MM.1S (cell line): ENCODE measurements at regions not wholly inside any gene's neighbourhood (a gene's known extent, or its start where the extent isn't known, plus 50 kb on each side); places are given as distances from the start of the nearest gene placed in this dataset.

Source experiments
- DNase-seq: peaks from one replicate; pipeline ENCODE4 v3.0.0-alpha.2; 2015
- H2AFZ ChIP-seq: fragments of 300-600 bp; sonication (generic); 2 replicates; pipeline ENCODE4 v1.6.0; 2016; ENCODE audit warnings: antibody characterized with exemption, low read length
- H3F3A ChIP-seq: fragments of 300-600 bp; sonication (generic); 2 replicates; pipeline ENCODE4 v1.6.1; 2016; ENCODE audit warnings: mild to moderate bottlenecking, antibody characterized with exemption, low read length, moderate library complexity, mixed read lengths; ENCODE audit not compliant: insufficient read depth
- H3K27ac ChIP-seq: fragments of 300-600 bp; sonication (generic); 2 replicates; pipeline ENCODE4 v1.5.1; 2016; ENCODE audit warnings: mild to moderate bottlenecking, low read length
- H3K27me3 ChIP-seq: fragments of 300-600 bp; sonication (generic); replicated peaks from 2 replicates; pipeline ENCODE4 v1.6.0; 2016; ENCODE audit warnings: low read length; ENCODE audit not compliant: insufficient read depth
- H3K36me3 ChIP-seq: fragments of 300-600 bp; sonication (generic); replicated peaks from 2 replicates; pipeline ENCODE4 v1.6.1; 2016; ENCODE audit warnings: mild to moderate bottlenecking, low read length, mixed read lengths; ENCODE audit not compliant: insufficient read depth
- H3K4me1 ChIP-seq: fragments of 300-600 bp; sonication (generic); 2 replicates; pipeline ENCODE4 v1.6.1; 2016; ENCODE audit warnings: low read length, mixed read lengths
- H3K4me2 ChIP-seq: fragments of 300-600 bp; sonication (generic); 2 replicates; pipeline ENCODE4 v1.6.0; 2016; ENCODE audit warnings: low read depth, low read length
- H3K4me3 ChIP-seq: fragments of 300-600 bp; sonication (generic); 2 replicates; pipeline ENCODE4 v1.5.1; 2016; ENCODE audit warnings: low read length, mixed read lengths
- H3K79me2 ChIP-seq: fragments of 300-600 bp; sonication (generic); 2 replicates; pipeline ENCODE4 v1.6.1; 2016; ENCODE audit warnings: mixed run types, low read length, mixed read lengths
- H3K9ac ChIP-seq: fragments of 300-600 bp; sonication (generic); 2 replicates; pipeline ENCODE4 v1.6.1; 2016; ENCODE audit warnings: low read length, mixed read lengths
- H3K9me2 ChIP-seq: fragments of 300-600 bp; sonication (generic); replicated peaks from 2 replicates; pipeline ENCODE4 v1.6.1; 2016; ENCODE audit warnings: mild to moderate bottlenecking, low read length, mixed read lengths; ENCODE audit not compliant: insufficient read depth
- H3K9me3 ChIP-seq: fragments of 300-600 bp; sonication (generic); replicated peaks from 2 replicates; pipeline ENCODE4 v1.6.1; 2016; ENCODE audit warnings: mild to moderate bottlenecking, low read length, mixed read lengths; ENCODE audit not compliant: insufficient read depth
- H4K20me1 ChIP-seq: fragments of 300-600 bp; sonication (generic); 2 replicates; pipeline ENCODE4 v1.6.1; 2016; ENCODE audit warnings: mild to moderate bottlenecking, low read length, moderate library complexity, mixed read lengths; ENCODE audit not compliant: insufficient read depth
- CTCF ChIP-seq: fragments of 300-600 bp; sonication (generic); IDR thresholded peaks from 2 replicates; pipeline ENCODE4 v1.5.1; 2016; ENCODE audit warnings: antibody characterized with exemption, low read length, mixed read lengths
- EZH2 ChIP-seq: fragments of 300-600 bp; sonication (generic); optimal IDR thresholded peaks from 2 replicates; pipeline ENCODE3; 2017; ENCODE audit warnings: low read depth, mild to moderate bottlenecking, antibody characterized with exemption, low read length, mixed read lengths
- EZH2phosphoT487 ChIP-seq: fragments of 300-600 bp; sonication (generic); IDR thresholded peaks from 2 replicates; pipeline ENCODE4 v1.6.1; 2018; ENCODE audit warnings: antibody characterized with exemption, low read length

- no peaks in the 10 kb centered on the region for H3K4me1 ChIP-seq
- H4K20me1 ChIP-seq, result no peaks in the 10 kb centered on the region
- no peak overlapping the region for H3K27ac ChIP-seq
- no peak overlapping the region for H2AFZ ChIP-seq
- TF ChIP-seq EZH2 (no peak), EZH2phosphoT487 (no peak), CTCF (no peak)
- no peak overlapping the region for H3K9ac ChIP-seq
- H3K4me3 ChIP-seq, result no peak overlapping the region
- no peak for DNase-seq
- no peaks in the 10 kb centered on the region for H3F3A ChIP-seq
- no peak overlapping the region for H3K4me2 ChIP-seq
- no peaks in the 10 kb centered on the region for H3K36me3 ChIP-seq
- H3K9me2 ChIP-seq, result no peaks in the 10 kb centered on the region
- H3K79me2 ChIP-seq, result no peaks in the 10 kb centered on the region
- no peaks in the 10 kb centered on the region for H3K9me3 ChIP-seq
- no peaks in the 10 kb centered on the region for H3K27me3 ChIP-seq
Measured at GRCh38 chr1:55304229-55304740, 89.1 kb upstream of the USP24 start.

- no peaks in the 10 kb centered on the region for H3K79me2 ChIP-seq
- H4K20me1 ChIP-seq, result no peaks in the 10 kb centered on the region
- no peaks in the 10 kb centered on the region for H3K9me3 ChIP-seq
- H2AFZ ChIP-seq, result no peak overlapping the region
- H3K4me1 ChIP-seq, result no peaks in the 10 kb centered on the region
- no peak overlapping the region for H3K4me3 ChIP-seq
- TF ChIP-seq CTCF (no peak), EZH2 (no peak)
- H3K4me2 ChIP-seq, result no peak overlapping the region
- H3K36me3 ChIP-seq, result no peaks in the 10 kb centered on the region
- DNase-seq, result no peak
- H3K27ac ChIP-seq, result no peak overlapping the region
- H3K27me3 ChIP-seq, result no peaks in the 10 kb centered on the region
- no peaks in the 10 kb centered on the region for H3K9me2 ChIP-seq
- no peaks in the 10 kb centered on the region for H3F3A ChIP-seq
- H3K9ac ChIP-seq, result no peak overlapping the region
Measured at GRCh38 chr1:55302972-55303371, 87.8 kb upstream of the USP24 start.

- Histone ChIP-seq H3F3A (no peaks in the 10 kb centered on the region), H3K9ac (no peak overlapping the region), H3K27ac (no peak overlapping the region), H3K9me3 (no peaks in the 10 kb centered on the region), H3K4me3 (no peak overlapping the region), H4K20me1 (no peaks in the 10 kb centered on the region), H3K27me3 (no peaks in the 10 kb centered on the region), H3K36me3 (no peaks in the 10 kb centered on the region), H2AFZ (no peak overlapping the region), H3K4me1 (no peaks in the 10 kb centered on the region), H3K79me2 (no peaks in the 10 kb centered on the region), H3K9me2 (no peaks in the 10 kb centered on the region), H3K4me2 (no peak overlapping the region)
- no peak for DNase-seq
- TF ChIP-seq CTCF (no peak), EZH2 (no peak), EZH2phosphoT487 (no peak)
Measured at GRCh38 chr1:55301912-55302311, 86.7 kb upstream of the USP24 start.

GRCh38 chr1:55300975-55301374, 85.8 kb upstream of the USP24 start:
- Histone ChIP-seq H3K4me2 (no peak overlapping the region), H2AFZ (no peak overlapping the region), H3K4me1 (no peaks in the 10 kb centered on the region), H3K9me3 (no peaks in the 10 kb centered on the region), H3F3A (no peaks in the 10 kb centered on the region), H3K9ac (no peak overlapping the region), H3K4me3 (no peak overlapping the region), H3K9me2 (no peaks in the 10 kb centered on the region), H3K36me3 (no peaks in the 10 kb centered on the region), H4K20me1 (no peaks in the 10 kb centered on the region), H3K27me3 (no peaks in the 10 kb centered on the region), H3K27ac (no peak overlapping the region), H3K79me2 (no peaks in the 10 kb centered on the region)
- TF ChIP-seq CTCF, result no peak
- TF ChIP-seq EZH2phosphoT487, result no peak
- TF ChIP-seq EZH2, result no peak
- DNase-seq, result no peak
